ENCODE measurements at regions not wholly inside any gene's neighbourhood (a gene's known extent, or its start where the extent isn't known, plus 50 kb on each side); places are given as distances from the start of the nearest gene placed in this dataset.

- TF ChIP-seq ZNF780A (CRISPR knock-in tag; IDR thresholded peaks at IDR 0.05), result no peak
- TF ChIP-seq PBX2 (CRISPR knock-in tag; IDR thresholded peaks at IDR 0.05), result no peak
- no peak for TF ChIP-seq MAX (IDR thresholded peaks at IDR 0.05)
- TF ChIP-seq ZNF550 (CRISPR knock-in tag; IDR thresholded peaks at IDR 0.05; ENCODE audit: borderline replicate concordance), result no peak
- no peak for TF ChIP-seq TP53 (CRISPR knock-in tag; conservative IDR thresholded peaks at IDR 0.05)
These were observed 443.1 kb downstream of the CCDC85A start for GRCh38 chr2:56626927-56627326.
